SK-N-SH (cell line): ENCODE measurements at regions not wholly inside any gene's neighbourhood (a gene's known extent, or its start where the extent isn't known, plus 50 kb on each side); places are given as distances from the start of the nearest gene placed in this dataset.
A peak's percentile ranks its signal among the peaks of the same experiment; 100 is the strongest.

ENCODE experiments used
- CTCF ChIA-PET: fragments of 300-600, 350-600 bp; formaldehyde crosslinking; extraction: SDS; loops from one replicate; lab custom pipeline; 2021; lab: Yijun Ruan, JAX
- POLR2A ChIA-PET: fragments of 350-600 bp; sonication (Branson Sonifier 250); formaldehyde crosslinking; extraction: SDS; loops from one replicate; lab custom pipeline; 2020; ENCODE audit warnings: antibody characterized with exemption, inconsistent platforms; lab: Yijun Ruan, JAX
- DNase-seq: peaks from one replicate; pipeline ENCODE4 v3.0.0; 2012
- H2AFZ ChIP-seq: fragments of 200-600 bp; sonication (generic); 2 replicates; pipeline ENCODE4 v1.8.1; 2016; ENCODE audit warnings: antibody characterized with exemption, mild to moderate bottlenecking, low read depth
- H3F3A ChIP-seq: fragments of 200-600 bp; sonication (generic); replicated peaks from 2 replicates; pipeline ENCODE3; 2016; ENCODE audit warnings: antibody characterized with exemption, mild to moderate bottlenecking; ENCODE audit not compliant: insufficient read depth
- H3K27ac ChIP-seq, 2 experiments: fragments of 200-500 bp in 1 of 2; fragments of 200-600 bp in 1 of 2; sonication (Bioruptor generic) in 1 of 2; sonication (generic), shearing (Covaris generic) in 1 of 2; 2 replicates each; pipeline versions ENCODE4 v1.5.1 to v1.6.1; 2014 to 2016; ENCODE audit warnings: low read depth in 2 of 2, inconsistent platforms in 1 of 2, low read length in 1 of 2, mild to moderate bottlenecking in 1 of 2, mixed read lengths in 1 of 2
- H3K27me3 ChIP-seq: fragments of 200-600 bp; sonication (generic), shearing (Covaris generic); 2 replicates; pipeline ENCODE4 v1.6.1; 2016; ENCODE audit warnings: mixed run types; ENCODE audit not compliant: insufficient read depth
- H3K36me3 ChIP-seq, 2 experiments: fragments of 200-500 bp in 1 of 2; fragments of 200-600 bp in 1 of 2; sonication (Bioruptor generic) in 1 of 2; sonication (generic) in 1 of 2; replicated peaks in 1 of 2; 2 replicates each; pipeline versions ENCODE3 to v1.5.1; 2014 to 2016; ENCODE audit warnings: low read length in 1 of 2, mild to moderate bottlenecking in 1 of 2; ENCODE audit not compliant: insufficient read depth in 2 of 2, control insufficient read depth in 1 of 2
- H3K4me1 ChIP-seq, 2 experiments: fragments of 200-500 bp in 1 of 2; fragments of 200-600 bp in 1 of 2; sonication (Bioruptor generic) in 1 of 2; sonication (generic), shearing (Covaris generic) in 1 of 2; 2 replicates each; pipeline versions ENCODE4 v1.5.1 to v1.6.1; 2014 to 2016; ENCODE audit warnings: low read depth in 1 of 2, low read length in 1 of 2, mixed run types in 1 of 2; ENCODE audit not compliant: insufficient read depth in 2 of 2, control insufficient read depth in 1 of 2
- H3K4me2 ChIP-seq: fragments of 200-600 bp; sonication (generic), shearing (Covaris generic); 2 replicates; pipeline ENCODE4 v1.6.1; 2017; ENCODE audit warnings: mixed run types
- H3K4me3 ChIP-seq, 2 experiments: fragments of 200-500 bp in 1 of 2; fragments of 200-600 bp in 1 of 2; sonication (Bioruptor generic) in 1 of 2; sonication (generic), shearing (Covaris generic) in 1 of 2; 2 replicates each; pipeline versions ENCODE4 v1.5.1 to v1.8.1; 2014 to 2016; ENCODE audit warnings: low read depth in 2 of 2, inconsistent platforms in 1 of 2, low read length in 1 of 2, mild to moderate bottlenecking in 1 of 2, mixed read lengths in 1 of 2, moderate library complexity in 1 of 2
- H3K79me2 ChIP-seq: fragments of 200-600 bp; sonication (generic); 2 replicates; pipeline ENCODE4 v1.8.1; 2017; ENCODE audit warnings: mild to moderate bottlenecking; ENCODE audit not compliant: insufficient read depth
- H3K9ac ChIP-seq: fragments of 200-600 bp; sonication (generic); 2 replicates; pipeline ENCODE4 v1.6.1; 2017; ENCODE audit warnings: mixed run types
- H3K9me2 ChIP-seq: fragments of 200-600 bp; sonication (generic); 2 replicates; pipeline ENCODE4 v1.6.1; 2017; ENCODE audit warnings: mixed run types
- H3K9me3 ChIP-seq: fragments of 200-600 bp; sonication (generic); 2 replicates; pipeline ENCODE4 v1.6.1; 2017; ENCODE audit warnings: mixed run types, mild to moderate bottlenecking, moderate library complexity
- H4K20me1 ChIP-seq: fragments of 200-600 bp; sonication (generic); 2 replicates; pipeline ENCODE4 v1.6.1; 2017; ENCODE audit warnings: mild to moderate bottlenecking, mixed run types; ENCODE audit not compliant: insufficient read depth
- CHD2 ChIP-seq: fragments of 150-350 bp; IDR thresholded peaks from 2 replicates; pipeline ENCODE4 v1.6.1; 2018; ENCODE audit warnings: low read length; ENCODE audit not compliant: partially characterized antibody
- MXI1 ChIP-seq: IDR thresholded peaks from 2 replicates; pipeline ENCODE4 v1.6.1; 2012; ENCODE audit warnings: mild to moderate bottlenecking, low read depth, low read length, improper control_type of control experiment
- NRF1 ChIP-seq: IDR thresholded peaks from 2 replicates; pipeline ENCODE4 v1.6.1; 2012; ENCODE audit warnings: low read depth, mild to moderate bottlenecking, low read length
- RAD21 ChIP-seq: IDR thresholded peaks from 2 replicates; pipeline ENCODE4 v1.6.1; 2012; ENCODE audit warnings: mild to moderate bottlenecking, low read length
- RFX5 ChIP-seq: IDR thresholded peaks from 2 replicates; pipeline ENCODE4 v1.6.1; 2012; ENCODE audit warnings: mild to moderate bottlenecking, improper control_type of control experiment, low read length
- YY1 ChIP-seq: IDR thresholded peaks from 2 replicates; pipeline ENCODE4 v1.4.0; 2012; ENCODE audit warnings: low read depth, mild to moderate bottlenecking
- WGBS: methylation state at CpG from one replicate; pipeline ENCODE4 v1.1.6; 2017; ENCODE audit warnings: low lambda C conversion rate; 5-methylcytosine and 5-hydroxymethylcytosine counted together
- TF ChIP-seq, protein P1 (sequence below): IDR thresholded peaks from 2 replicates; pipeline ENCODE4 v1.4.0; 2012; ENCODE audit warnings: low read depth, borderline replicate concordance
- TF ChIP-seq, protein P2 (sequence below): fragments of 200-600 bp; sonication (generic); IDR thresholded peaks from 2 replicates; pipeline ENCODE4 v1.6.1; 2017; ENCODE audit warnings: antibody characterized with exemption, mild to moderate bottlenecking, moderate library complexity

DNA sequence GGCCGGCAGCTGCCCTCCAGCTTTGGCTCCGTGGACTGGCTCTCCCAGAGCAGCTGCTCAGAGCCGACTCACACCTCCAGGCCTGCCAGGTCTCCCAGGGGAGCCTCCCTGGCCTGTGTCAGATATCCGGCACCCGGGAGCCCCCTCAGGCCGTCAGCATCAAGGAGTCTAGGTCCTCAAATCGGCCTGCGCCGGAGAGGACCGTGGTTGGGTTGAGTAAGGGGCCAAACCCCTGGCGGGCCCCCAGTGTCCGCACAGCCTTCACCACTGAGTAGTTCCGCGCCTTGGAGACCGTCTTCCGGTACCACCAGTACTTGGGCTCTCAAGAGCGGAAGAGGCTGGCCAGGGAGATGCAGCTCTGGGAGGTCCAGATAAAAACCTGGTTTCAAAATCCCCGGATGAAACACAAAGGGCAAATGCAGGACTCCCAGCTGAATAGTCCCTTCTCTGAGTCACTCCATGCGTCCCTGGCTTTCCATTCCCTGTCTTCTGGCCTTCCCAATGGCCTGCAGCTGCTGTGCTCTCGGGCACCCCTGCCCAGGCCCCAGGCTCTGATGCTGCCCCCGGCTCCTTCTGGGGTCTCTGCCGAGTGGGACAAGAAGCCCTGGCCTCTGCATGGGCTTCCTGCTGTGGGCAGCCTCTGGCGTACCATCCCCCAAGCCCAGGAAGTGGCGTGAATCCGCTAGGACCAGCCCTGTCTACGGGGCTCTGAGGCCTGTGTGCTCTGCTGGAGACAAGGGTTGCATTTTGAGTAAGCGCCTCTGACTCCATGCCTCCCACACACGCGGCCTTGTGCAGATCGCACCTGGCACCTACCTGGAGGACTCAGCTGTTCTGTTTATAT is 245.1 kb upstream of the ATXN7L3B start:
- 47% methylated on average over 15 of the region's 30 CpGs for WGBS
- H4K20me1 ChIP-seq = no peaks in the 10 kb centered on the region
- H3K27me3 ChIP-seq = no peaks in the 10 kb centered on the region
- no peaks in the 10 kb centered on the region for H3K36me3 ChIP-seq
- no peak overlapping the region for H3K9ac ChIP-seq
- no peaks in the 10 kb centered on the region for H3F3A ChIP-seq
- H2AFZ ChIP-seq = no peak overlapping the region
- DNase-seq = no peak
- no peaks in the 10 kb centered on the region for H3K79me2 ChIP-seq
- POLR2A ChIA-PET = no interaction called here
- no peak for TF ChIP-seq YY1
- TF ChIP-seq MXI1 = no peak
- no peaks in the 10 kb centered on the region for H3K9me3 ChIP-seq
- no peaks in the 10 kb centered on the region for H3K4me1 ChIP-seq
- H3K9me2 ChIP-seq = no peaks in the 10 kb centered on the region
- no peak overlapping the region for H3K4me3 ChIP-seq
- no peak overlapping the region for H3K4me2 ChIP-seq
- CTCF ChIA-PET = no interaction called here
- no peak overlapping the region for H3K27ac ChIP-seq

GRCh38 chr12:74293689-74294131 is 243.9 kb upstream of the ATXN7L3B start:
- no peaks in the 10 kb centered on the region for H3K36me3 ChIP-seq
- WGBS = 24% methylated on average over 5 of the region's 15 CpGs
- no peak overlapping the region for H3K4me3 ChIP-seq
- POLR2A ChIA-PET = no interaction called here
- no peaks in the 10 kb centered on the region for H3K4me1 ChIP-seq
- H4K20me1 ChIP-seq = no peaks in the 10 kb centered on the region
- H3K79me2 ChIP-seq = no peaks in the 10 kb centered on the region
- no peaks in the 10 kb centered on the region for H3K27me3 ChIP-seq
- H2AFZ ChIP-seq = no peak overlapping the region
- no peak for DNase-seq
- H3K9me3 ChIP-seq = no peaks in the 10 kb centered on the region
- TF ChIP-seq, protein P1, sequence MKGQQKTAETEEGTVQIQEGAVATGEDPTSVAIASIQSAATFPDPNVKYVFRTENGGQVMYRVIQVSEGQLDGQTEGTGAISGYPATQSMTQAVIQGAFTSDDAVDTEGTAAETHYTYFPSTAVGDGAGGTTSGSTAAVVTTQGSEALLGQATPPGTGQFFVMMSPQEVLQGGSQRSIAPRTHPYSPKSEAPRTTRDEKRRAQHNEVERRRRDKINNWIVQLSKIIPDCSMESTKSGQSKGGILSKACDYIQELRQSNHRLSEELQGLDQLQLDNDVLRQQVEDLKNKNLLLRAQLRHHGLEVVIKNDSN = no peak
- TF ChIP-seq RFX5 (no peak), NRF1 (no peak), RAD21 (no peak)
- TF ChIP-seq, all 33 proteins: peak for 0
- Histone ChIP-seq H3F3A (no peaks in the 10 kb centered on the region), H3K27ac (no peak overlapping the region), H3K9ac (no peak overlapping the region), H3K4me2 (no peak overlapping the region), H3K9me2 (no peaks in the 10 kb centered on the region)
- CTCF ChIA-PET = interaction anchor here (0.6 kb wide), 1 partner anchor 275 kb away, joined by 3 read pairs; no protein-coding TSS in a partner anchor

- Histone ChIP-seq H3K9me3 (no peaks in the 10 kb centered on the region), H3K9ac (no peak overlapping the region), H4K20me1 (no peaks in the 10 kb centered on the region), H3K27ac (no peak overlapping the region), H3K4me3 (no peak overlapping the region; a peak in 1 of 4 replicates), H3F3A (no peaks in the 10 kb centered on the region), H3K36me3 (no peaks in the 10 kb centered on the region), H3K9me2 (no peaks in the 10 kb centered on the region), H3K4me2 (no peak overlapping the region), H3K79me2 (no peaks in the 10 kb centered on the region), H3K4me1 (peaks cover 0 to 5% of the 10 kb centered on the region in 2 experiments; a peak in 1 of 4 replicates), H3K27me3 (no peaks in the 10 kb centered on the region; the same call in 1 of the 2 replicates), H2AFZ (no peak overlapping the region)
- TF ChIP-seq CHD2 (no peak), RAD21 (peak; percentile 47)
- TF ChIP-seq, protein P2, sequence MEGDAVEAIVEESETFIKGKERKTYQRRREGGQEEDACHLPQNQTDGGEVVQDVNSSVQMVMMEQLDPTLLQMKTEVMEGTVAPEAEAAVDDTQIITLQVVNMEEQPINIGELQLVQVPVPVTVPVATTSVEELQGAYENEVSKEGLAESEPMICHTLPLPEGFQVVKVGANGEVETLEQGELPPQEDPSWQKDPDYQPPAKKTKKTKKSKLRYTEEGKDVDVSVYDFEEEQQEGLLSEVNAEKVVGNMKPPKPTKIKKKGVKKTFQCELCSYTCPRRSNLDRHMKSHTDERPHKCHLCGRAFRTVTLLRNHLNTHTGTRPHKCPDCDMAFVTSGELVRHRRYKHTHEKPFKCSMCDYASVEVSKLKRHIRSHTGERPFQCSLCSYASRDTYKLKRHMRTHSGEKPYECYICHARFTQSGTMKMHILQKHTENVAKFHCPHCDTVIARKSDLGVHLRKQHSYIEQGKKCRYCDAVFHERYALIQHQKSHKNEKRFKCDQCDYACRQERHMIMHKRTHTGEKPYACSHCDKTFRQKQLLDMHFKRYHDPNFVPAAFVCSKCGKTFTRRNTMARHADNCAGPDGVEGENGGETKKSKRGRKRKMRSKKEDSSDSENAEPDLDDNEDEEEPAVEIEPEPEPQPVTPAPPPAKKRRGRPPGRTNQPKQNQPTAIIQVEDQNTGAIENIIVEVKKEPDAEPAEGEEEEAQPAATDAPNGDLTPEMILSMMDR = peak; percentile 34
- ChIA-PET CTCF (interaction anchor here (0.9 kb wide), 1 partner anchor 12 kb away, joined by 4 read pairs; no protein-coding TSS in a partner anchor), POLR2A (no interaction called here)
- DNase-seq = no peak
- WGBS = 0% methylated on average over 2 of the region's 2 CpGs
These were observed 220.5 kb upstream of the ATXN7L3B start for GRCh38 chr12:74317078-74317601.
